ENCODE measurements at regions not wholly inside any gene's neighbourhood (a gene's known extent, or its start where the extent isn't known, plus 50 kb on each side); places are given as distances from the start of the nearest gene placed in this dataset.

- no peak for DNase-seq
Measured at GRCh38 chr1:81375884-81376548, 424.7 kb upstream of the ADGRL2 start.

GRCh38 chr1:81374481-81374880 is 426.3 kb upstream of the ADGRL2 start:
- DNase-seq: no peak

GRCh38 chr1:81371864-81372263 is 428.9 kb upstream of the ADGRL2 start:
- no peak for DNase-seq

- DNase-seq: no peak
Measured at GRCh38 chr1:81369833-81370232, 430.9 kb upstream of the ADGRL2 start.

- DNase-seq: no peak
Measured at GRCh38 chr1:81366173-81366572, 434.6 kb upstream of the ADGRL2 start.

GRCh38 chr1:81364088-81364487 is 436.6 kb upstream of the ADGRL2 start:
- DNase-seq: no peak

- DNase-seq: no peak
Measured at GRCh38 chr1:81358151-81358550, 442.6 kb upstream of the ADGRL2 start.

- no peak for DNase-seq
Measured at GRCh38 chr1:81351864-81352263, 448.9 kb upstream of the ADGRL2 start.

- no peak for DNase-seq
Measured at GRCh38 chr1:81349194-81349965, 451.4 kb upstream of the ADGRL2 start.

GRCh38 chr1:81345110-81345509 is 455.6 kb upstream of the ADGRL2 start:
- DNase-seq: no peak

- DNase-seq: no peak
Measured at GRCh38 chr1:81340239-81340638, 460.5 kb upstream of the ADGRL2 start.

GRCh38 chr1:81337226-81337625 is 463.5 kb upstream of the ADGRL2 start:
- DNase-seq: no peak

GRCh38 chr1:81335876-81336275 is 464.9 kb upstream of the ADGRL2 start:
- no peak for DNase-seq

GRCh38 chr1:81330521-81330920 is 470.2 kb upstream of the ADGRL2 start:
- no peak for DNase-seq

- DNase-seq: no peak
Measured at GRCh38 chr1:81330111-81330510, 470.6 kb upstream of the ADGRL2 start.

GRCh38 chr1:81329041-81329440 is 471.7 kb upstream of the ADGRL2 start:
- no peak for DNase-seq

GRCh38 chr1:81327743-81328142 is 473.0 kb upstream of the ADGRL2 start:
- DNase-seq: no peak

- no peak for DNase-seq
Measured at GRCh38 chr1:81327103-81327710, 473.5 kb upstream of the ADGRL2 start.

- no peak for DNase-seq
Measured at GRCh38 chr1:81326212-81326611, 474.5 kb upstream of the ADGRL2 start.

GRCh38 chr1:81325397-81325796 is 475.3 kb upstream of the ADGRL2 start:
- DNase-seq: no peak

GRCh38 chr1:81323862-81324261 is 476.9 kb upstream of the ADGRL2 start:
- no peak for DNase-seq

- DNase-seq: no peak
Measured at GRCh38 chr1:81317191-81317590, 483.5 kb upstream of the ADGRL2 start.

GRCh38 chr1:81314513-81315233 is 486.1 kb upstream of the ADGRL2 start:
- no peak for DNase-seq

GRCh38 chr1:81313289-81313688 is 487.4 kb upstream of the ADGRL2 start:
- no peak for DNase-seq
